ENCODE measurements at regions not wholly inside any gene's neighbourhood (a gene's known extent, or its start where the extent isn't known, plus 50 kb on each side); places are given as distances from the start of the nearest gene placed in this dataset.

GRCh38 chr1:106954661-106955229, 101.7 kb upstream of the PRMT6 start:
- peak; percentile 54 for DNase-seq

GRCh38 chr1:106956721-106957120, 99.8 kb upstream of the PRMT6 start:
- peak; percentile 61 for DNase-seq

DNA sequence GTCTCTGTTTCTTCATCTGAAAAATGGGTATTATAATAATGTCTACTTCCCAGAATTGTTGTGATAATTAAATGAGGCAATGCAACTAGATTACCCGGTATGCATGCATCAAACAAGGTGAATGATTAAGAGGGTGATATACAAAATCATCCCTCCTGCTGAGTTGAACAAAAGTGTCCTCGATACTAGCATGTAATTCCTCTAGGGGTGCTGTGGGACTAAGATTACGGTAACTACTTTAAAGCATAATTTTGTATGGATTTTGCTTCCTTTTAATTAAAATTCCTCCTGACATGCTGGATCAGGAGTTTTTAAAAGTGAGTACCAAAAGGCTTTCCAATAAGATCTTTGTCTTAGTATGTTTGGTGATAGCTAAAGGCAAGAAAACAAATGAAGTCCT, 98.7 kb upstream of the PRMT6 start:
- no peak for DNase-seq

DNA sequence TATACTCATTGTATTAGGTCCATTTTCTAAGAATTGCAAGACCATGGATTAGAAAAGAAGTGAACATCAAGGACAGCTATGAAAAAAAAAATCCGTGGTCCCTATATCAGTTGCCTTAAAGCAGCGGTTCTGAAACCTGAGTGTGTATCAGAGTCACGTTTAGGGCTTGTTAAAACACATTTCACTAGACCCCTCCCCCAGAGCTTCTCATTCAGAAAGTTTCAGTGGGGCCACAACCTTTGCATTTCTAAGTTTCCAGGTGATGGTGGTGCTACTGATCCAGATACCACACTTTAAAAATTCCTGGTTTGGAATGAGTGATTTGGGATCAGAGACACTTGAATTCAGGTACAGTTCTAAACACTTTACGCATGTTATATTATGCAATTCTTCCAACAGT, 96.1 kb upstream of the PRMT6 start:
- no peak for DNase-seq

DNA sequence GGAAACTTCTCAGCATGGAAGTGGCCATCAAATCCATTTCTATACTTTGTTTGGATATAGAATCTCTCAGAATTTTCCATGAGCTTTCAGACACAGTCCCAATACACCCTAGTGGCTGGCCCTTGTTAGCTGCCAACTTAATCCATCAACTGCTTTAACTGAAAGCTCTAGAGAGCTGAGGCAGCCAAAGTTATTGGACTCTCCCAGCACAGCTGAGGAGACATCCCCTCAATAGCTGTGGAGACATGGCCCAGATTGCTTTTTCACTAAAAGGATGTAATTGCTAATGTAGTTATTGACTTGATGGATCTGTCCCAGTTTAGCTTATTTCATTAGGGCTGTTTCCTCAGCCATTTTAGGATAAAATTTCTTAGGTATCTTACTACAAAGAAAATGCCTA, 94.8 kb upstream of the PRMT6 start:
- peak; percentile 48 for DNase-seq

DNA sequence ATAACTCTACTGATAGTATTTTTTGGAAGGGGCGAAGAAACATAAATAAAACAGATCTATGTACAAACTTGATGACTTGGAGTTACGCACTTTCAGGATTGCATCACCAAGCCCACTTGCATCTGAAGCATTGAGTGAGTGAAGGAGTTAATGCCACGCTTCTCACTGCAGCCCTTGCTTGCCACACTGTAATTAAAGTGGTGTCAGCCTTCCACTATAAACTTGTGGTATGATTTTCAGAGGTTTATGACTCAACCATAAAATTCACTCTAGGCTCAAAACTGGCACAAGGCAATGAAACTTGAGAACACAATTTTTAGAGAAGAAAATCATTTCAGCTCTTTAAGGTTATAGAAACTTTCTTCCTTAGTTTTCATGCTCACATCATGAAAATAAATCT, 93.9 kb upstream of the PRMT6 start:
- DNase-seq, result no peak

- no peak for DNase-seq
Observed at GRCh38 chr1:106964495-106964894, 92.0 kb upstream of the PRMT6 start.

DNA sequence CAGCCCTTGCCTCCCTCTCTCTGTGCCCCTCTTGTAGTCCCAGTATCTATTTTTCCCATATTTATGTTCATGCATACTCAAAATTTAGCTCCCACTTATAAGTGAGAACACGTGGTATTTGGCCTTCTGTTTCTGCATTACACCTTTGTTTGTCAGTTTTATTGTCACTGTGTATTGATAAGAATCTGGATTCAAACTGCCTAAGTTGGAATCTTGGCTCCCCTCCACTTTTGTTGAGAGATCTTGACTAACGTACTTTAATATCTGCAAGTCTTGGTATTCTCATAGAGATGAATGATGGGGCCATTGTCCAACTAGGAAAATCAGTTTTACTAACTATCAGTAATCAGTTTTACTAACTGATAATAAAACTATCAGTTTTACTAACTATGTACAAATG, 87.8 kb upstream of the PRMT6 start:
- no peak for DNase-seq

DNA sequence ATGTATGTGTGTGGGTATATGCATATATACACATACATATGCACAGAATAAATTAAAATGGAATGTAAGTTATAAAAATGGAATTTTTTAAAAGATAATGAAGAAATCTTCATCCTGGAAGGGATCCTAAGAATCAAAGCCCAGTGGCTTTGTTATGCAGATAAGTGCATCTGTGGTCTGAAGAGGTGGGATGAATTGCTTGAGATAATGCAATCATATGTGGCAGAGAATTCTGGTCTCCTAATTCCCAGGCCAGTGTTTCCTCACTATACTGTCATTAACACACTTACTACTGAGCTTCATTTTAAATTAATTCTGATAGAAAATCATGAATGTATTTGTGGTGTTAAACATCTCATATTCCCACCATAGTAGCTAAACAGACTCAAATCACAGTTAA, 86.7 kb upstream of the PRMT6 start:
- no peak for DNase-seq

- DNase-seq, result no peak
Observed at GRCh38 chr1:106972074-106972473, 84.4 kb upstream of the PRMT6 start.

DNA sequence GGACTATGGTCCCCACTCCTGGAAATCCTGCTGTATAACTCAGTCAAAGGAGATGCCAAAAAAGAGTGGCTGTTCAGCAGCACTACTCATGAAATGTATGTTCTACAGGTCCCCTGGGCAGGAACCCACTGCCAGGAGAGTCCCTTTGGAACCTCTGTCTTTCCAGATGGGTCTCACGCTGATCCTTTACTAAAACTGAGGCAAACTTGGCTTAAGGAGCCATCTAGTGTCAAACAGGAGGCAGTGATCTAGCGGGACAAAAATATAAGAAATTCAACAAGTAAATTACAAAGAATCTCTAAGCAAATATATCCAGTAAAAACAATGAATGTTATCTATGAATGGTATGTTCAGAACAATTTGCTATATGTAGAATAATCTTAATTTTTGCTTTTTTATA, 80.5 kb upstream of the PRMT6 start:
- DNase-seq, result no peak

- peak; percentile 51 for DNase-seq
Observed at GRCh38 chr1:106978477-106979322, 77.8 kb upstream of the PRMT6 start.

GRCh38 chr1:106979371-106979770, 77.1 kb upstream of the PRMT6 start:
- no peak for DNase-seq

DNA sequence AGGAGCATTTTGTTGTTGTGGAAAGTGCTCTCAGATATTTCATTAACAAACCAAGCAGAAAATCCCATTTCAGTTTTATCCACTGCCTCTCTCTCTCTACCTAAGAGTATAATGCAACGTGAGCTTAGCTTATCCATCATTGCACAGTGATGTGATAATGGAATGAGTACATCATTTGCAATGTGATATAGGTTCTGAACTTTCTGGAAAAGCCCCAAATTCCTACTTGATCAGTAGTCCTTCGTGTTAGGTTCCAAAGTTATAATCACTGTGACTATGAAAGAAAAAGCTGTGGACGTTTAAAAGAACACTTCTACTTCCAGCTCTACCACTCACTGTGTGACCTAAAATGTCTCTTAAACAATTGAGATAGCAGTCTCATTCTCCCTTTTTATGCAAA, 76.4 kb upstream of the PRMT6 start:
- no peak for DNase-seq

- no peak for DNase-seq
Observed at GRCh38 chr1:106984801-106985200, 71.7 kb upstream of the PRMT6 start.

DNA sequence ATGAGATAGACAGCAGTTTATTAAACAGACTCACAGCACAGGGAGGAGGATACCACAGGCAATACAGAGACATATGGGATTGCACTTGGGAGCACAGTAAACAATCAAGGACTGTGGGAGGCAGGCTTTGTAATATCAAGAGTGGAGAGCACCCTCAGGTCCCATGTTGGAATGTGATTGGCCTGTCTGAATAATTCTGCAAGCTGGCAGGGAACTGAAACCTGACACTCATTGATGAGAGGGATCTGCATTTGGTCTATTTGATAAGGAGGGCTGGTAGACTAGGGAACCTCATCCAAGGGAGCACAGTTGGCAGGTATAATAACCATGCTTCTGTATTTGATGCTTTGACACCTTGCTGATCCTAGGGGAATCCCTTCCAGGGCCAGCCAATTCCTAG, 69.9 kb upstream of the PRMT6 start:
- DNase-seq, result no peak

- DNase-seq, result no peak
Observed at GRCh38 chr1:106995970-106996369, 60.5 kb upstream of the PRMT6 start.

DNA sequence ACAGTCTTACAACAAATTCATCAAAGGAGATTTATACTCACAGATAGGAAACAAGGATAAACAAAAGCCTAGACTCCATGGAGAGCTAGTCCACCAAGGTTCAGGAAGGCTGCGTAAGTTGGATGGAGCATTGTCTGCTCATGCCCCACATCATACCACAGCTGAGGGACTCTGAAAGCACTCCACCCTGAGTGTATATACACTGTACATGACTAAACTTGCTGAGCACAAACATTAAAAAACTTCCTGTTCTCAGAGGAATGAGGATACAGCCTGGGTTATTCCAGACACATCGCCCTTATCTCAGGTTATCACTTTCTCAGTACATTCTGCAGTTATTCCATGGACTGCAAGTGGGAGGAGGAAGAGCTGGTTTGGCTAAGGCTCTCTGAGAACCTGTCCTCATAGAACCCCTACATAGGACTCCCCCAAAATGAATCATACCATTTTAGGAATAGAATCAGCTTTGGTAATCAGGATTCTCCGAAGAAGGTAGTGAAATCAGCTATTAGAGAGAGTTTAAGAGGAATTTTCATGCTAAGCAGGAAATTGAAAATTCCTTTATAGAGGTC, 58.0 kb upstream of the PRMT6 start:
- no peak for DNase-seq

DNA sequence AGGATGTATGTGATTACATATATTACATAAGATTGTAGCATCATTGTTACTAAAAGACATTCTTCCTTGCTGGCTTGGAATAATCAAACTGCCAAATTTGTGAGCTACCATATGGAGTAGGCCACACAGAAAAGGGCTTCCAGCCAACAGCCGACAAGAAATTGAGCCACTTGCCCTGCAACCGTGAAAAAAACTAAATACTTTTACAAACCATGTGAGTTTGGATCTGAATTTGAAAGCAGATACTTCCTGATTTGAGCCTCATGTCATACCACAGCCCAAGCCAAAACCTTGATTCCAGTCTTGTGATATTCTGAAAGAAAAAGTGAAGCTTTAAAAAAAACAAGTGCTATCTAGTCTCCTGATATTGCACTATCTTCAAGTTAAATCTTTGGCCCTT, 55.6 kb upstream of the PRMT6 start:
- DNase-seq, result no peak

- DNase-seq, result no peak
Observed at GRCh38 chr1:107003972-107004371, 52.5 kb upstream of the PRMT6 start.

- no peak for DNase-seq
Observed at GRCh38 chr1:107004421-107004820, 52.1 kb upstream of the PRMT6 start.

Measured in eye (tissue), 1 donor.